ENCODE measurements at regions not wholly inside any gene's neighbourhood (a gene's known extent, or its start where the extent isn't known, plus 50 kb on each side); places are given as distances from the start of the nearest gene placed in this dataset.

DNA sequence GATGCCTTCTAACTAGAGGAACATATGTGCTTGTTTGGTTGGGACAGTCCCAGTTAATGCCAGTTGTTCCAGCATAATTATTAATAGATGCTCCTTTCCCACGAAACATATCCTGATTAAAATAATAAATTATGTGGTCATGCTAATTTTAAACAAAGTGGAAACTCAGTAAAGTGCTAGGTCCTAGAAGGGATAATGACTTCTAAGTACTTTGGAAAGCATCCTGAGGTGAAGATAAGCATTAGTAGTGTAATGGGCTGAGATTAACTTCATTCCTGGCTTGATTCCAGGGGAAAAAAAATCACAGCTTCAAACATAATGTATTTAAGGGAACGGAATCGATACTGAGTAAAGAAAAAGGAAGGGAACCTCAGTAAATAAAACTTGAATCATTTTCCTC, 213.7 kb upstream of the SNX2 start:
- H3K4me3 ChIP-seq (ENCODE audit: control insufficient read depth, low read depth, low read length): no peak overlapping the region
- DNase-seq (ENCODE audit: low read depth): no peak
- TF ChIP-seq, protein P1, sequence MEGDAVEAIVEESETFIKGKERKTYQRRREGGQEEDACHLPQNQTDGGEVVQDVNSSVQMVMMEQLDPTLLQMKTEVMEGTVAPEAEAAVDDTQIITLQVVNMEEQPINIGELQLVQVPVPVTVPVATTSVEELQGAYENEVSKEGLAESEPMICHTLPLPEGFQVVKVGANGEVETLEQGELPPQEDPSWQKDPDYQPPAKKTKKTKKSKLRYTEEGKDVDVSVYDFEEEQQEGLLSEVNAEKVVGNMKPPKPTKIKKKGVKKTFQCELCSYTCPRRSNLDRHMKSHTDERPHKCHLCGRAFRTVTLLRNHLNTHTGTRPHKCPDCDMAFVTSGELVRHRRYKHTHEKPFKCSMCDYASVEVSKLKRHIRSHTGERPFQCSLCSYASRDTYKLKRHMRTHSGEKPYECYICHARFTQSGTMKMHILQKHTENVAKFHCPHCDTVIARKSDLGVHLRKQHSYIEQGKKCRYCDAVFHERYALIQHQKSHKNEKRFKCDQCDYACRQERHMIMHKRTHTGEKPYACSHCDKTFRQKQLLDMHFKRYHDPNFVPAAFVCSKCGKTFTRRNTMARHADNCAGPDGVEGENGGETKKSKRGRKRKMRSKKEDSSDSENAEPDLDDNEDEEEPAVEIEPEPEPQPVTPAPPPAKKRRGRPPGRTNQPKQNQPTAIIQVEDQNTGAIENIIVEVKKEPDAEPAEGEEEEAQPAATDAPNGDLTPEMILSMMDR (conservative IDR thresholded peaks at IDR 0.05; ENCODE audit: control insufficient read depth, insufficient read depth, low read depth, low read length): no peak

DNA sequence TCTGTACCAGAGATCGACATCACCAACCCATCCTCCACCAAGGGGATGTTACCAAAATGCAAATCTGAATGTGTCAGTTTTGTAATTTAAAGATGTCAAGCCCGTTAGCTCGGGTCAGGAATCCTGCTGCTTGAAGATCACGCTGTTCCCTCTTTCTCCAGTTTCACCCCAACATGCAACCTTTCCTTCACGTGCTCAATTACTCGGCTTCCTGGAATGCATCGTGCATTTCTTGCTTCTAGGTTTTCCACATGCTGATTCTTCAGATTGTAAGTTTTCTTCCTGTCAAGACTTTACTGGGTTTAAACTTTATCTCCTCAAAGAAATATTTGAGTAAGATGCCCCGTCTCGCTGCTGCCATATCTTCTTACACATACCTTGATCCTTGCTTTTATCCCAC, 209.5 kb upstream of the SNX2 start:
- H3K4me3 ChIP-seq (ENCODE audit: control insufficient read depth, low read depth, low read length): no peak overlapping the region
- TF ChIP-seq, protein P1 (conservative IDR thresholded peaks at IDR 0.05; ENCODE audit: control insufficient read depth, insufficient read depth, low read depth, low read length): no peak
- DNase-seq (ENCODE audit: low read depth): no peak

DNA sequence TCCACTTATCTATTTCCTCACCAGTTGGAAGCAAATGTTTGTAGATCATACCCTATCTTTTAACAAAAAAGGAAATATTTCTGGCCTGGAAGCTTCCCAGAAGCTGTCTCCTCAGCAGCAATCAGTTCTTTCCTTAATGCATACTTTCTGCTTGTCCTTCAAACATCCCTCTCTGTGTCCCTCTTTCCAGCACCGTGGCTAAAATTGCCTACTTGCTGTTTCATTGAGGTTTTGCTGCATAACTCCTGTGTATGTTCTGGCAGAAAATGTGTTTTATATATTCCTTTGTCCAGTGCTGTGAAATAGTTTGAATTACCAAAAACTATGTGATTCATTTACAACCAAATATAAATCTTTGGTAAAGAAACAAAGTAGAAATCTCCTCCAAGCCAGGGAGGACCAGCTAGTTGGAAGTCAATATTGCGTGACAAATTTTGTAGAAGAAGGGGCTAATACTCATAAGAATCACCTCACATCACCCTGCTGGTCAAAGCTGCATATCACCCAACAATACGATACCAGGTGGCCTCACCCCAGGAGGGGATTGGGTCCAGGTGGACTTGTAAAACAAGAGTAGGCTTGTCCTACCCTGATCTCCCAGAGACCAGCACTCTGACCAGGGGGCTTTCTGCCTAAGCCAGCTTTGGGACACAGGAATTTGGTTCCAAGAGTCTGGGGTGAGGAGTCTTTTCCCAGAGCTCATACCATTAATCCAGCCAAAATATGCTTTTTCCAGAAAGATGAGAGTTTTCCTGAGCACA, 198.4 kb upstream of the SNX2 start:
- TF ChIP-seq, protein P1 (conservative IDR thresholded peaks at IDR 0.05; ENCODE audit: control insufficient read depth, insufficient read depth, low read depth, low read length): no peak
- no peak overlapping the region for H3K4me3 ChIP-seq (ENCODE audit: control insufficient read depth, low read depth, low read length)
- no peak for DNase-seq (ENCODE audit: low read depth)

DNA sequence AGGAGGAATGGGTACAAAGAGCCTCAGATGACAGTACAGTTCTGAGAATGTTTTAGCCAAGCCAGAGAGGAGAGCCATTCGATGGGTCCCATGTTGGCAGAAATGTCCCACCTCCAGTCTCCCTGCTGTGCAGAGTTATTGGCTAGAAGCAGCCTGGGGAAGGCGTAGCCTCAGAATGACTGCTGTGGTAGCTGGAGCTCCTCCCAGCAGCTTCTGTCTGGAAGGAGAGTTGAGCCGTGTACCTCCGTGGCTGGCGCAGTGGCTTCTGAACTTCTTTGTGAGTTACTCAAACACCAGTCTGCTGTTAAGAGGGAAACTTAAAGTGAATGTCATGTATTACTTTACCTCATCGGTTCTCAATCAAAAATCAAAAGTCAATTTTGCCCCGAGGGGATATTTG, 193.3 kb upstream of the SNX2 start:
- DNase-seq (ENCODE audit: low read depth): no peak
- TF ChIP-seq, protein P1 (conservative IDR thresholded peaks at IDR 0.05; ENCODE audit: control insufficient read depth, insufficient read depth, low read depth, low read length): no peak
- H3K4me3 ChIP-seq (ENCODE audit: control insufficient read depth, low read depth, low read length): no peak overlapping the region

DNA sequence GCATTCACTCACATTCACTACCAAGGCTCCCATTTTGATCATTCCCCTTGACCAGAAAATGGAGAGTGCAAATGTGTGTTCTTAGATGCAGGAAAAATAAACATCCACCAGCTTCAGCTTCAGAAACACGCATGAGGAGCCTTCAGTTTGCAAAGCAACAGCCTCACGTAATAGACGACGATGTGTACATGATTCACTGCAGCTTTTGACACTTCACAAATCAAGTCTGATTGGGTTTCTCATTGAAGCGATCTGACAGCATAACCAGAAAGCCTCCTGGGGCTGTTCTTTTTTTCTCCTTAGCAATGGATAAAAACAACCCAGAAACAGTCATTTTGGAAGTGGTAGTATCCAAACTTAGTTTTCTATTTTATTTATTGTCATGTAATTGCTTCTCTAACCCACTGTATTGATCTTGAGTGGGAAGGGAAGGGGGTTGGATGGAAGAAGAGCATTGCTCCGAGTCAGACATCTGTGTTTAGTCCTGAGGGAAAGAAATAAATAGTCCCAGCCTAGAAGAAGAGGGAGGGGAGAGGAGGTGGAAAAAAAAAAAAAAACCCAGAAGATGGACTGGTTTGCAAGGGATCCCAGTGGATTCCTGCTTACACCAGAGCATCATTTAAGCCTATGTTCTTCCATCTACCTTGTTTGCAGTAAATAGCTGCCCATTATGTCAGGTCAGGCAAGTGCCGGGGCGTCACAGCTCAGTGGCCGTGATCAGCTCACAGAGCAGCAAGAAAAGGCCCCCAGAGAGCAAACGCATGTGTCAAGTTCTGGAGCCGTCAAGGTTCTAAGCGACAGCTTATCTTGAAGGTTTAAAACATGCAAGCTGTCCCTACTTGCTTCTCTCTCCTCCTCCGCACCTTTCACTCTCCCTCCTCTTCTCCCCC, 190.2 kb upstream of the SNX2 start:
- TF ChIP-seq, protein P1 (conservative IDR thresholded peaks at IDR 0.05; ENCODE audit: control insufficient read depth, insufficient read depth, low read depth, low read length): no peak
- H3K4me3 ChIP-seq (ENCODE audit: control insufficient read depth, low read depth, low read length): no peak overlapping the region
- DNase-seq (ENCODE audit: low read depth): peak; percentile 62

DNA sequence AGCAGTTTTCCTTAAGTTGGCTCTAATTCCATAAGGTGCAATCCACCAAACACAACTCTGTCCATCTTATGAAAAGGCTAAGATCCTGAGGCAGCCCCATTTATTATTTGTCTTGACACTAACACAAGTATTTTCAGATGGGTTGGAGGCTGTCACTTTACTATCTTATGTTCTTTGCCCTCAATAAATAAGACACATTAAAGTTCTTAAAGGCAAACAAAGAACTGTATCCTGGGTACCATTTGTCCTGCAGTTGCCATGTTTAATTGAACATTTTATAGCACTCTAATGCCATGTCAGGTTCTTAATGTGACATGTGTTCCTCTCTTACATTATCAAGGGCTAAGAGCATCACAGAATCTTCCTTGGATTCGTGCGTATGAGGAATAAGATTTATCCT, 189.5 kb upstream of the SNX2 start:
- no peak for DNase-seq (ENCODE audit: low read depth)
- TF ChIP-seq, protein P1 (conservative IDR thresholded peaks at IDR 0.05; ENCODE audit: control insufficient read depth, insufficient read depth, low read depth, low read length): no peak
- no peak overlapping the region for H3K4me3 ChIP-seq (ENCODE audit: control insufficient read depth, low read depth, low read length)

Data from fibroblast of mammary gland (primary cell).